GM23338 (cell line): ENCODE measurements at regions not wholly inside any gene's neighbourhood (a gene's known extent, or its start where the extent isn't known, plus 50 kb on each side); places are given as distances from the start of the nearest gene placed in this dataset.

Source experiments
- ATAC-seq: fragments of 200-7000 bp; cut with Tn5 transposase; 3 replicates; pipeline ENCODE4 v1.9.1; 2020
- DNase-seq: peaks from one replicate; pipeline ENCODE4 v3.0.0-alpha.2; 2015; ENCODE audit warnings: low spot score
- H2AFZ ChIP-seq: fragments of 200-600 bp; sonication (generic); 2 replicates; pipeline ENCODE4 v1.8.0; 2016; ENCODE audit warnings: antibody characterized with exemption, mild to moderate bottlenecking, moderate library complexity
- H3F3A ChIP-seq: fragments of 200-600 bp; sonication (generic); replicated peaks from 2 replicates; pipeline ENCODE4 v1.8.0; 2017; ENCODE audit warnings: antibody characterized with exemption, mixed run types, low read depth
- H3K27ac ChIP-seq: fragments of 200-600 bp; sonication (generic); 2 replicates; pipeline ENCODE4 v1.6.1; 2016; ENCODE audit warnings: low read depth
- H3K27me3 ChIP-seq: fragments of 200-600 bp; sonication (generic); 2 replicates; pipeline ENCODE4 v1.8.0; 2016; ENCODE audit warnings: mild to moderate bottlenecking, mixed run types, moderate library complexity; ENCODE audit not compliant: insufficient read depth
- H3K36me3 ChIP-seq: fragments of 200-600 bp; sonication (generic); 2 replicates; pipeline ENCODE4 v1.8.0; 2016; ENCODE audit warnings: mild to moderate bottlenecking; ENCODE audit not compliant: insufficient read depth
- H3K4me1 ChIP-seq: fragments of 200-600 bp; sonication (generic); 2 replicates; pipeline ENCODE4 v1.8.0; 2016; ENCODE audit warnings: mild to moderate bottlenecking, moderate library complexity; ENCODE audit not compliant: insufficient read depth
- H3K4me2 ChIP-seq: fragments of 200-600 bp; sonication (generic); 2 replicates; pipeline ENCODE4 v1.7.1; 2017; ENCODE audit warnings: mixed run types
- H3K4me3 ChIP-seq: fragments of 200-600 bp; sonication (generic); 2 replicates; pipeline ENCODE4 v1.6.1; 2016; ENCODE audit warnings: mixed run types
- H3K79me2 ChIP-seq: fragments of 200-600 bp; sonication (generic); replicated peaks from 2 replicates; pipeline ENCODE4 v1.8.0; 2017; ENCODE audit warnings: mild to moderate bottlenecking; ENCODE audit not compliant: insufficient read depth
- H3K9me2 ChIP-seq: fragments of 200-600 bp; sonication (generic); 2 replicates; pipeline ENCODE4 v1.8.0; 2017; ENCODE audit not compliant: insufficient read depth
- H4K20me1 ChIP-seq: fragments of 200-600 bp; sonication (generic); replicated peaks from 2 replicates; pipeline ENCODE4 v1.8.0; 2017; ENCODE audit warnings: mild to moderate bottlenecking; ENCODE audit not compliant: insufficient read depth
- H3K27ac Mint-ChIP-seq: 2 replicates; pipeline ENCODE4 v1.8.0; 2020; ENCODE audit warnings: inconsistent platforms, mild to moderate bottlenecking, moderate library complexity, mixed read lengths
- H3K27me3 Mint-ChIP-seq: 3 replicates; pipeline ENCODE4 v1.8.0; 2022; ENCODE audit warnings: low read depth, mild to moderate bottlenecking, moderate library complexity, mixed read lengths, inconsistent platforms; ENCODE audit not compliant: insufficient read depth, poor library complexity
- H3K36me3 Mint-ChIP-seq: 3 replicates; pipeline ENCODE4 v1.8.0; 2021; ENCODE audit warnings: low read depth, mild to moderate bottlenecking, inconsistent platforms, moderate library complexity, mixed read lengths
- H3K4me1 Mint-ChIP-seq: 3 replicates; pipeline ENCODE4 v1.8.0; 2020; ENCODE audit warnings: mild to moderate bottlenecking, inconsistent platforms, mixed read lengths
- H3K4me3 Mint-ChIP-seq: 3 replicates; pipeline ENCODE4 v1.8.0; 2021; ENCODE audit warnings: moderate library complexity, mild to moderate bottlenecking, inconsistent platforms, mixed read lengths
- H3K9me3 Mint-ChIP-seq: 3 replicates; pipeline ENCODE4 v1.8.0; 2020; ENCODE audit warnings: moderate library complexity, mild to moderate bottlenecking, inconsistent platforms, mixed read lengths
- CREB1 ChIP-seq: fragments of 250-450 bp; sonication (Bioruptor Pico); IDR thresholded peaks from 2 replicates; pipeline ENCODE4 v1.5.0; 2020; ENCODE audit warnings: low read depth, mild to moderate bottlenecking, moderate library complexity
- CTCF ChIP-seq, 2 experiments: fragments of 200-600 bp in 1 of 2; sonication (generic) in 1 of 2; conservative IDR thresholded peaks; 2 replicates each; pipeline versions ENCODE4 v1.5.1 to v1.6.1; 2016 to 2017; ENCODE audit warnings: antibody characterized with exemption in 2 of 2, low read depth in 2 of 2, mild to moderate bottlenecking in 2 of 2, moderate library complexity in 1 of 2
- ETS1 ChIP-seq: IDR thresholded peaks from 2 replicates; pipeline ENCODE4 v1.6.1; 2016; ENCODE audit warnings: antibody characterized with exemption
- EZH2 ChIP-seq: fragments of 200-600 bp; sonication (generic); IDR thresholded peaks from one replicate; pipeline ENCODE4 v1.8.0; 2017; ENCODE audit warnings: antibody characterized with exemption, mild to moderate bottlenecking, low read depth; ENCODE audit not compliant: unreplicated experiment
- EZH2phosphoT487 ChIP-seq: fragments of 200-600 bp; sonication (generic); IDR thresholded peaks from one replicate; pipeline ENCODE4 v1.8.1; 2018; ENCODE audit warnings: antibody characterized with exemption; ENCODE audit not compliant: unreplicated experiment
- JUNB ChIP-seq: IDR thresholded peaks from one replicate; pipeline ENCODE4 v1.6.1; 2016; ENCODE audit warnings: antibody characterized with exemption; ENCODE audit not compliant: unreplicated experiment
- NANOG ChIP-seq: IDR thresholded peaks from 2 replicates; pipeline ENCODE4 v1.6.1; 2016; ENCODE audit warnings: antibody characterized with exemption, borderline replicate concordance
- POLR2AphosphoS5 ChIP-seq: IDR thresholded peaks from 2 replicates; pipeline ENCODE4 v1.6.1; 2016; ENCODE audit warnings: antibody characterized with exemption, low read depth
- REST ChIP-seq: IDR thresholded peaks from one replicate; pipeline ENCODE4 v1.6.1; 2018; ENCODE audit warnings: antibody characterized with exemption; ENCODE audit not compliant: unreplicated experiment
- STAT1 ChIP-seq: IDR thresholded peaks from one replicate; pipeline ENCODE4 v1.6.1; 2016; ENCODE audit warnings: antibody characterized with exemption; ENCODE audit not compliant: unreplicated experiment
- ZNF114 ChIP-seq: fragments of 250-450 bp; sonication (Bioruptor Pico); IDR thresholded peaks from 2 replicates; pipeline ENCODE4 v1.5.0; 2020; ENCODE audit warnings: mild to moderate bottlenecking, moderate library complexity
- ZNF331 ChIP-seq: fragments of 250-450 bp; sonication (Bioruptor Pico); IDR thresholded peaks from 2 replicates; pipeline ENCODE4 v1.5.0; 2020; ENCODE audit warnings: low read depth, mild to moderate bottlenecking, moderate library complexity
- ZNF462 ChIP-seq: fragments of 250-450 bp; sonication (Bioruptor Pico); IDR thresholded peaks from 2 replicates; pipeline ENCODE4 v1.5.0; 2020; ENCODE audit warnings: mild to moderate bottlenecking, moderate library complexity

- H2AFZ ChIP-seq = no peak overlapping the region
- H3K4me2 ChIP-seq = no peak overlapping the region
- H3K36me3 ChIP-seq = no peaks in the 10 kb centered on the region
- H4K20me1 ChIP-seq = no peaks in the 10 kb centered on the region
- TF ChIP-seq CREB1 (CRISPR knock-in tag) (no peak), ETS1 (no peak), ZNF331 (CRISPR knock-in tag) (no peak), REST (no peak), POLR2AphosphoS5 (no peak), CTCF (conservative IDR thresholded peaks at IDR 0.05; ENCODE audit: low read depth in 2 of 2) (no peak), NANOG (no peak), EZH2phosphoT487 (no peak), ZNF462 (CRISPR knock-in tag) (no peak), STAT1 (no peak), ZNF114 (no peak), JUNB (no peak), EZH2 (no peak)
- Mint-ChIP-seq H3K4me3 (no peak overlapping the region), H3K27me3 (no peaks in the 10 kb centered on the region), H3K27ac (no peak overlapping the region), H3K36me3 (no peaks in the 10 kb centered on the region), H3K4me1 (peaks cover 15% of the 10 kb centered on the region; the same call in 2 of the 3 replicates), H3K9me3 (no peaks in the 10 kb centered on the region)
- no peaks in the 10 kb centered on the region for H3K79me2 ChIP-seq
- no peak overlapping the region for H3K4me3 ChIP-seq
- ATAC-seq (no peak), DNase-seq (peak; percentile 9)
- H3F3A ChIP-seq = no peaks in the 10 kb centered on the region
- no peak overlapping the region for H3K27ac ChIP-seq
- H3K9me2 ChIP-seq = no peaks in the 10 kb centered on the region
- peaks cover 4% of the 10 kb centered on the region; the same call in 1 of the 2 replicates for H3K4me1 ChIP-seq
- H3K27me3 ChIP-seq = no peaks in the 10 kb centered on the region
Measured at GRCh38 chr11:90805172-90805571, 582.3 kb upstream of the CHORDC1 start.
